ENCODE measurements at regions not wholly inside any gene's neighbourhood (a gene's known extent, or its start where the extent isn't known, plus 50 kb on each side); places are given as distances from the start of the nearest gene placed in this dataset.

GRCh38 chr7:117929237-117929636, 56.0 kb upstream of the CTTNBP2 start:
- DNase-seq: no peak

DNA sequence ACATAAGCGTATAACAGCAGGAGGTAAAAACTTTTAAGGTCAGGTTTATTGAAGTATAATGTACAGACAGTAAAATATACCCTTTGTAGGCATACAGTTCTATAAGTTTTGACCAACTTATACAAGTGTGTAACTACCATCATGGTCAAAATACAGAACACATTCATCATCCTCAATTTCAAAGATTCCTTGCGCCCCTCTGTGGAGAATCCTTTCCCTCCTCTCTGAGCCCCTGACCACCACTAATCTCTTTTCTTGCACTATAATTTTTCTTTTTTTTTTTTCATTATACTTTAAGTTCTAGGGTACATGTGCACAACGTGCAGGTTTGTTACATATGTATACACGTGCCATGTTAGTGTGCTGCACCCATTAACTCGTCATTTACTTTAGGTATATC, 58.1 kb upstream of the CTTNBP2 start:
- no peak for DNase-seq

GRCh38 chr7:117937049-117937752, 64.0 kb upstream of the CTTNBP2 start:
- no peak for DNase-seq

GRCh38 chr7:117937753-117938483, 64.7 kb upstream of the CTTNBP2 start:
- DNase-seq: no peak

DNA sequence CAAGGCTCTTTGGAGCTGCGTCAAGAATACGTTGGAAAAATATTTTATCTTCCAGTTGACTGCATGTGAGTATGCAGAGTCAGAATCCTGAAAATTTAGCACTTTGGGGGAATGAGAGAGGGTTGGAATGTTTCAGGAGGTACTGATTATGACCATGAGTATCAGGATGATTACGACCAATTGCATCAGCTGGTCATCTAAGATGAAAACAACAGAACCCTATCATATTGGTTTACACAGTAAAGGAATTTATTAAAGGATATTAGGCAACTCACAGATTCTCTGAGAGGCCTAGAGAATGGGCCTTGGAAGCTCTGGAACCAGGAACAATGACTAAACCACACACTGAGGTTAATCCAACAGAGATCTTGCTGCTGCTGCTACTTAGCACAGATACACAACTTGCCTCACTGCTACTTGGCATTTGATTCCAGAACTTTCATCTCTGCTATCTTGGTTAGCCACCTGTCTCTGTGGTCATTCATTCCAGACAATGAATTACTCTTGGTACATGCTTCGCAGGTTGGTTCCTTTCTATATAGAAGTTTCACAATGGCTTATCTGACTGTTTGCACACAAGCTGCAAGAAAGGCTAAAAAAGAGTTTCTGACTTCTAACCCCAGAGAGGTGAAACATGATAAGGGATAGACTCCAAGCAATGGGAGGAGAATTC, 68.0 kb upstream of the CTTNBP2 start:
- no peak for DNase-seq

- peak in 1 of 56 donors; percentile 24 for DNase-seq
Measured at GRCh38 chr7:117942780-117943179, 69.5 kb upstream of the CTTNBP2 start.

- no peak for DNase-seq
Measured at GRCh38 chr7:117944886-117945285, 71.6 kb upstream of the CTTNBP2 start.

DNA sequence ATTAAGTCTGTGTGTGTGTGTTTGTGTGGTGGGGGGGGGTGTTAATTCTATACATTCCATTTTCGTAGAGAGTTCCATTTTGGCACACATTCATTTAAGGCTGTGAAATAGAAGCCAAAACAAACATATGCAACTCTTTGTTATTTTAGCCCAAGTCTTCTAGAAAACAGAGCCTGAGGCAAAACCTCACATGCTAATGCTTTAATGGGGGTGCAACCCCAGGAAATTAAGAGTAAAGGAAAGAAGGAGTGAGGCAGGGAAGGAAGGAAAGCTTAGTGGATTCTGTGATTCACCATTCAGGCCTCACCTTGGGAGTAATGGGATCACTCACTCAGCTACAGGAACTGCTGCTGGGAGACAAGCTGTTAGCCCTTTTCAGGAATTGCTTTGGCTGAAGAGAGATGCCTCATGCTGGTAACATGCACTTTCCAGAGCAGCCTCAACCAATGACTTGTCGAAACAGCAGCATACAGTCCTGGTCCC, 73.0 kb upstream of the CTTNBP2 start:
- DNase-seq: no peak

DNA sequence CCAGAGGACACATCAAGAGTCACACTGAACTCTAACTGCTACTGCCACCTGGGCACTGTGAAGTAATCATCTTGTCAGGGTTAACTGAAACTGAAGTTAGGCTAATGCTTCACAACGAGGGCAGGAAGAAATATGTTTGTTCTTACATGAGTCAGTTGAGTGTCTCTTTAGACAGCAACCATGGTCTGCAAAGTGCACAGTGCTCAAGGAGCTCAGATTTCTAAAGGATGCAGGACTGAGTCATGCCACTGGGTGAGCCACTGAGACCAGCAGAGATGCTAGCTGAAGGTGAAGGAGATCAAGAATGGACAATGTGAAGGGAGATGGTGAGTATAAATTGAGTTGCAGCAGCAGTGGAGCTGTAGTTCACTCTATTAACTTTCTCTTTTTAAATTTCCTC, 76.0 kb upstream of the CTTNBP2 start:
- DNase-seq: no peak

DNA sequence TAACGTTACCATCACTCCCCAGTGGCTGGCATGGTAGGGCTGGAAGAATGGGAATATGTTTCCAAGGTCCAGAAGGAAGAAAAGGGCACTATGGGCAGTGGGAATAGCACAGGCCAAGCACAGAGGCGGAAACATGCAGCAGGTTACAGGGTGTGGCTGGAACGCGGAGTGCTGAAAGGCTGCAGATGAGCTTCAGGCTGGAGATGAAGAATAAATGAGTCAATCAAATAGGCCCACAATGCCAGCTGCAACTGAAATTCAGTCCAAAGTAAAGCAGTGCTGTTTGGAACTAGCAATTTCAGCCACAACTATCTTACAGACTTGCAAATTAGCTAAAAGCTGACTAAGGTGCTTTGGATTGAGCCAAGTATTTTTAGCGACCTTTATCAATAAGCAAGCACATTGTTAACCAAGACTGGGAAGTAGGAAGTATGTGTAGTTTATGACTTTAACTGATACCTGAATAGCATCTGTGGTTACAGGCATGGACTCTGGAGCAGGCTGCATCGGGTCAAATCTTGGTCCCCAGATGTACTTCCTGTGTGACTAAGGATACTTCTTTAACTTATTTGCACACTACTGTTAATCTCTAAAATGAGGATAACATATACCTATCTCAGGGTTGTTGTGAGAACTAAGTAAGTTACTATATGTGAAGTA, 77.5 kb upstream of the CTTNBP2 start:
- no peak for DNase-seq

DNA sequence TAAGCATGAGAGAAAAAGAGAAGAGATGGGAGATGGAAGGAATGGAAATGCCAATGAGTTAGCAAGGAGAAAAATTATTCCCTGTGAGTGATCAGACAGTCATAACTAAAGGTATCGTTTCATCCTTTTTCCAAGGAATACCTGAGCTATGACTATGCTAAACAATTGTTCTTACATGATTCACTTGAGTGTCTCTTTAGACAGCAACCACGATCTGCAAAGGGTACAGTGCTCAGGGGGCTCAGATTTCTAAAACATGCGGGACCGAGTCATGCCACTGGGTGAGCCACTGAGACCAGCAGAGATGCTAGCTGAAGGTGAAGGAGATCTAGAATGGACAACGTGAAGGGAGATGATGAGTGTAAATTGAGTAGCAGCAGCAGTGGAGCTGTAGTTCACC, 78.0 kb upstream of the CTTNBP2 start:
- no peak for DNase-seq

- DNase-seq: no peak
Measured at GRCh38 chr7:117951691-117952280, 78.5 kb upstream of the CTTNBP2 start.

DNA sequence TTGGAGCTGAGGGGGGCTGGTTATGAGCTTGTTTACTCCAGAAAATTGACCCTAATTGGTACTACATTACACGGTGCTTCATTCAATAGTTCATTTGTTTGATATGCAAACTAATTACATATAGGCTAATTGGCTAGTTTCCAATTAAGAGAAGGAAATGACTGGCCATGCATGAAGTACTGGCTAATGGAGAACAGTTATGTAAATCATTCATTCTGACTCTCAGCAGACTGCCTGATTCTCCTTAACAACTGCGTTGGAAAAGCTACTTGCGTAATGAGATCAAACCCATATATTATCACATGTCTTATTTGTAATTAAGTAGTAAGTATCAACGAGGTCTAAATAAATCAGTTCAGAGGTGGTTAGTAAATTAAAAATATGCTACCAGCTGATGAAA, 81.8 kb upstream of the CTTNBP2 start:
- DNase-seq: no peak

DNA sequence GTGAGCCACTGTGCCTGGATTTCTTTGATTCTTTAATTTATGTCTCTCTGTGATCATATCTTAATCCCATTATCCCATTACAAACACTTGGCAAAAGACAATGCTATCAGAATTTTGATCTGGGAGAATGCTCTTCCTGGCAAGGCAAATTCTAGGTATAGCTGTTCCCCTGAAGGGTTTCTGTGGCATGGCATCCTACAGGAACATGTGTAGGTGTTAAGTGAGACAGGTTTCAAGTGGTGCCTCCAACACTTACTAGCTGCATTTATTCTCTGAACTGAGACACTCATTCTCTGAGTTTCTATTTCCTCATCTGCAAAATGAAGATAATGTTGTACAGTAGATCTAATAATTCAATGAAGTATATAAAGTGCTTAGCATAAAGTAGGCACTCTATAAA, 87.1 kb upstream of the CTTNBP2 start:
- DNase-seq: peak in 5 of 56 donors; percentile 2 to 25 (median 12)

DNA sequence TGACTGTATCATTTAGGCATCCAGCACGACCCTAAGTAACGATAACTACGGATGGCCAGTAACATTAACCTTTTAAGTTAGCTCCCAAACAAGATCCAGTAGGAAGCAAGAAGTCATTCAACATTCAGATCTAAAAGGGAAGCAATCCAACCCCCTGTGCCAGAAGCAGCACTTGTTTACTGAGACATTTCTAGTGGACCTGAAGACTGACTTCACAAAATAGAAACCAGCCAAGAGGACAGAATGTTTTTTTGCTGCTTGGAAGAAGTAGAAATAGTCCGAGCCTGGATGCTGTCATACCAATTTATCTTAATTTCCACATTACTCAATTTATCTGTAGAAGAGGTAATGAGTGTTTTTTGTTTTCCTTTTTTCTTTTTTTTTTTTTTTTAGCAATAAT, 88.0 kb upstream of the CTTNBP2 start:
- DNase-seq: no peak

GRCh38 chr7:117962366-117962994, 89.2 kb upstream of the CTTNBP2 start:
- DNase-seq: no peak

- no peak for DNase-seq
Measured at GRCh38 chr7:117963264-117964197, 90.3 kb upstream of the CTTNBP2 start.

DNA sequence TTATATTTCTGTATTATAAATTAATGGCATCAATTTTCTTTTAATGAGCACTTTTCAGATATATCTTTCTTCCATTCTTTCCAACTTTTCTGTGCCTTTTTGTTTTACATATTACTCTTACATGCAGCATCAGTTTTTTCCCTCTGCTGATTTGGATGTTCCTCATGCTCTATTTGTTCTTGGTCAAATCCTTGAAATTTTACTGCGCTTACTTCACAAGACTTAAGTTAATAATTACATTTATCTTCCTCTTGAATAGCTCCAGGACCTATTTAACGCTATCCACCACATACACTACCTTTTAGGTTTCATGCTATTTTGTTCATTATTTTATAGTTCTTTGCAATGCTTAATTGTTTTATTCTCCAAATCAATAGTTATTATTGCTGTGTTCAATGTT, 97.6 kb upstream of the CTTNBP2 start:
- no peak for DNase-seq

DNA sequence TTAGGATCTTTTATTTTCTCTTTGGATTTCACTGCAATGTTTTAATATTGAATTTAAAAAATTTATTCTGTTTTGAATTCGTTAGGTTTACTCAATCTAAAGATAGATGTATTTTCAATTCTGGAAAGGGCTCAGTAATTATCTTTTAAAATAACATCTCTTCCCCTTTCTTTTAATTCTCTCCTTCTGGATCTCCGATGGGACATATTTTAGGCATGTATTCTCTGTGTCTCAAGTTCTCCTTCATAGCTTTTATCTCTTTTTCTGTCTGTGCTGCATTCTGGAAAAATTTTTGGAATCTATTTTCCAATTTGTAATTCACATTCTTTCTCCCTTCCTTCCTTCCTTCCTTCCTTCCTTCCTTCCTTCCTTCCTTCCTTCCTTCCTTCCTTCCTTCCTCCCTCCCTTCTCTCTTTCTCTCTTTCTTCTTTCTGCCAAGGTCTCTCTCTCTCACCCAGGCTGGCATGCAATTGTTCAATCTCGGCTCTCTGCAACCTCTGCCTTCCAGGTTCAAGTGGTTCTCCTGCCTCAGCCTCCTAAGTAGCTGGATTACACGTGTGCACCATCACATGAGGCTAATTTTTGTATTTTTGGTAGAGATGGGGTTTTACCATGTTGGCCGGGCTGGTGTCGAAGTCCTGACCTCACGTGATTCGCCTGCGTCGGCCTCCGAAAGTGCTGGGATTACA, 98.5 kb upstream of the CTTNBP2 start:
- no peak for DNase-seq

Data from nucleus accumbens (tissue), 56 donors.